KOPT-K1 (cell line): ENCODE measurements at regions not wholly inside any gene's neighbourhood (a gene's known extent, or its start where the extent isn't known, plus 50 kb on each side); places are given as distances from the start of the nearest gene placed in this dataset.

ENCODE experiments used
- H3K27ac ChIP-seq: fragments of 200-600 bp; sonication (generic); 2 replicates; pipeline ENCODE4 v1.5.1; 2016; ENCODE audit warnings: antibody characterized with exemption, mild to moderate bottlenecking, low read depth, low read length; ENCODE audit not compliant: poor library complexity, severe bottlenecking
- H3K36me3 ChIP-seq: fragments of 200-600 bp; sonication (generic); 2 replicates; pipeline ENCODE4 v1.5.1; 2017; ENCODE audit warnings: antibody characterized with exemption, mild to moderate bottlenecking, low read length, moderate library complexity; ENCODE audit not compliant: insufficient read depth
- H3K9me3 ChIP-seq: fragments of 200-600 bp; sonication (generic); 2 replicates; pipeline ENCODE4 v1.5.1; 2017; ENCODE audit warnings: antibody characterized with exemption, low read length, mild to moderate bottlenecking; ENCODE audit not compliant: insufficient read depth, poor library complexity, severe bottlenecking

DNA sequence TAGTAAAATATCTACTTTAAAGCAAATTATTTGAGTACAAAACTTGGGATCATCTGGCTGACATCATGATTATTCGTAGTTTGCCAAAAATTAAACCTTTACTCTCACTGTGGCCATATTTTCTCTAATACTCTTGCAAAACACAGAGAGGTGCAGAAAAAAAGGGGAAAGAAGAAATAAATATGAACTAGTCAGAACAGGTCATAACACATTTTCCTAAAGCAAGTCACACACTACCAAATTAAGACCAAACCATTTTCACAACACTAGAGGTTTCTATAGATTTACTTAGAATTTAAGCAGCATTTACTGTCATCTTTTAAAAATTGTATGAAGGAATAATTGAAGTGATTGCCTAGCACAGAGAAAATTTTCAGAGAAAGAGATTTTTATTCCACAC, 726.1 kb downstream of the SORCS1 start:
- Histone ChIP-seq H3K27ac (no peak overlapping the region), H3K36me3 (no peaks in the 10 kb centered on the region), H3K9me3 (no peaks in the 10 kb centered on the region)

GRCh38 chr10:106436123-106436715, 728.3 kb downstream of the SORCS1 start:
- Histone ChIP-seq H3K9me3 (no peaks in the 10 kb centered on the region), H3K36me3 (no peaks in the 10 kb centered on the region), H3K27ac (no peak overlapping the region)

DNA sequence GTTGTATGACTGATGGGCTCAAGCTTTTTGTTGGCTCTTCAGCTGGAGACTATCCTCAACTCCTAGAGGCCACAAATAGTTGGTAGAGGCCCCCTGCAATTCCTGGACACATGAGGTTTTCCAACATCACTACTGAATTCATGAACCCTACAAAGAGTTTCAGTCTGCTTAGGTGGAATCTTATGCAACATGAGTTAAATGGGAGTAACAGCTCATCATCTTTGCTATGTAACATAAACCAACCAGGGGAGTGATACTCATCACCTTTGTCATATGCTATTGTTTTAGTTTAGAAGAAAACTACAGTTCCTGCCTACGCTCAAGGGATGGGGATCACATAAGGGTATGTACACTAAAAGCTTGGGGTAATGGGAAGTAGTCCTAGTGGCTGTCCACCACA, 729.4 kb downstream of the SORCS1 start:
- no peaks in the 10 kb centered on the region for H3K36me3 ChIP-seq
- H3K27ac ChIP-seq = no peak overlapping the region
- H3K9me3 ChIP-seq = no peaks in the 10 kb centered on the region

DNA sequence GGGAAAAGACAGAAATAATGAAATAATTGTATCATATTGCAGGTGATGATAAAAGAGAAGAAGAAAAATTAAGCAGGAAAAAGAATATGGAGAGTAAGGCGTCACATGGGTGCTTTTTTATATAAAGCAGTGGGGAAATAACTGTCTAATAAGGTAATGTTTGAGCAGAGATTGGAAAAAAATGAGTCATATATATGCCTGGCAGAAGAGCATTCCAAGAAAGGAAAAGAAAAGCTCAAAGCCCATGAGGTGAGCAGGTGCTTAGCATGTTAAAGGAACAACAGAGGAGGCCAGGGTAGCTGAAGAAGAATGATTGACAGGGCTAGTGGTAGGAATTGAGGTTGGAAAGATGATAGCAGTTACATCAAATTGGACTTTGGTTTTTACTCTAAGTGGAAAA, 739.5 kb downstream of the SORCS1 start:
- no peaks in the 10 kb centered on the region for H3K9me3 ChIP-seq
- no peak overlapping the region for H3K27ac ChIP-seq

GRCh38 chr10:106424054-106424453, 740.5 kb downstream of the SORCS1 start:
- H3K27ac ChIP-seq = no peak overlapping the region
- H3K36me3 ChIP-seq = no peaks in the 10 kb centered on the region
- H3K9me3 ChIP-seq = no peaks in the 10 kb centered on the region

More for the DNA sequence above, 739.5 kb downstream of the SORCS1 start:
- no peaks in the 10 kb centered on the region for H3K36me3 ChIP-seq

GRCh38 chr10:106410331-106410730, 754.2 kb downstream of the SORCS1 start:
- no peaks in the 10 kb centered on the region for H3K9me3 ChIP-seq
- no peak overlapping the region for H3K27ac ChIP-seq
- H3K36me3 ChIP-seq = no peaks in the 10 kb centered on the region

DNA sequence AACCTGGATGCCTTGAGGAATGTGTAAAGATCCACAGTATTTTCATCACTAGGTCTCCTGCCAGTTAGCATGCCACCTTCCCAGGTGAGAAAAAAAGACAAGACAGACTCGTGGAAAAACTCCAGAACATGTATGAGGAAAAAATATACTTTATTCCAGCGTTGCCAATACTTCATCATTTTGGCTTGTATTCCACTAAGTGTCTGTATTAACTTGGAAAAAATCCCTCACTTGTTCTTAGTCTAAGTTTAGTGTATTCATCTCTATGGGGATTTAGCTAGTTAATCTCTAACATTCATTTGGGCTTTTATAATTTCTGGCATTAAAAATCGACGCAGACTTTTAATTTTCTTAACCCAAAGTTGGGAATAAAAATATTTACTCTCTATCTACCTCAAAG, 759.4 kb downstream of the SORCS1 start:
- Histone ChIP-seq H3K27ac (no peak overlapping the region), H3K36me3 (no peaks in the 10 kb centered on the region), H3K9me3 (no peaks in the 10 kb centered on the region)

GRCh38 chr10:106402458-106402857, 762.0 kb downstream of the SORCS1 start:
- Histone ChIP-seq H3K27ac (no peak overlapping the region), H3K9me3 (no peaks in the 10 kb centered on the region), H3K36me3 (no peaks in the 10 kb centered on the region)

DNA sequence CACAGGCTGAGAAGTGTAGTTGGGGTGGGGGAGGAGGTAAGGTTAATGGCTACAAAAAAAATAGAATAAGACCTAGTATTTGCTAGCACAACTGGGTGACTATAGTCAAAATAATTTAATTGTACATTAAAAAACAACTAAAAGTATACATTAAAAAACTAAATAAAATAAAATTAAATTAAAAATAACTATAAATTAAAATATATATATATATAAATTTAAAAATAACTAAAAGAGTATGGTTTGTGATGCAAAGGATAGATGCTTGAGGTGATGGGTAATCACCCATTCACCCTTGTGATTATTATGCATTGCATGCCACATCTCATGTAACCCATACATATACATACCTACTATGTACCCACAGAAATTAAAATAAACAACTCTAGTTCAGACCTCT, 762.5 kb downstream of the SORCS1 start:
- Histone ChIP-seq H3K9me3 (no peaks in the 10 kb centered on the region), H3K27ac (no peak overlapping the region), H3K36me3 (no peaks in the 10 kb centered on the region)

GRCh38 chr10:106401161-106401560, 763.3 kb downstream of the SORCS1 start:
- H3K36me3 ChIP-seq = no peaks in the 10 kb centered on the region
- no peak overlapping the region for H3K27ac ChIP-seq
- no peaks in the 10 kb centered on the region for H3K9me3 ChIP-seq

GRCh38 chr10:106399112-106399511, 765.4 kb downstream of the SORCS1 start:
- H3K27ac ChIP-seq = no peak overlapping the region
- no peaks in the 10 kb centered on the region for H3K36me3 ChIP-seq
- no peaks in the 10 kb centered on the region for H3K9me3 ChIP-seq

GRCh38 chr10:106396192-106396591, 768.3 kb downstream of the SORCS1 start:
- Histone ChIP-seq H3K27ac (no peak overlapping the region), H3K36me3 (no peaks in the 10 kb centered on the region), H3K9me3 (no peaks in the 10 kb centered on the region)

GRCh38 chr10:106395041-106395749, 769.3 kb downstream of the SORCS1 start:
- no peaks in the 10 kb centered on the region for H3K36me3 ChIP-seq
- H3K9me3 ChIP-seq = no peaks in the 10 kb centered on the region
- H3K27ac ChIP-seq = no peak overlapping the region

- Histone ChIP-seq H3K27ac (no peak overlapping the region), H3K36me3 (no peaks in the 10 kb centered on the region), H3K9me3 (no peaks in the 10 kb centered on the region)
These were observed 771.7 kb downstream of the SORCS1 start for GRCh38 chr10:106392778-106393177.

DNA sequence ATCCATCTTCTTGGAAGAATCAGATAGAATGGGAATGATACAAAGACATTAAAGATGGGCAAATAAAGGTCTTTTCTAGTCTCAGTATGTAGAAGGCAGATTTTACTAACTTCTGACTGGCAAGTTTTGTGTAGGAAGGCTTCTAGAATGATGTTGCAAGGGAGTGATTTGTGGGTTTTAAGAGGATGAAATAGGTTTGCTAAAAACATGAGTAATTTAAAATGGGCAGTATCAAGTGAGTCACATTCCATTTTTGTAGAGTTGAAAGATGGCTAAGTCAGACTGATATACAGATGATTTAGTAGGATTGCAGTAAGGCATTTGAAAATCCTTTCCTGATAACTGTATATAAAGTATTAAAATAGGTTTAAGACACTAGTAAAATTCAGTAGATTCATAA, 777.4 kb downstream of the SORCS1 start:
- Histone ChIP-seq H3K36me3 (no peaks in the 10 kb centered on the region), H3K27ac (no peak overlapping the region), H3K9me3 (no peaks in the 10 kb centered on the region)

- Histone ChIP-seq H3K27ac (no peak overlapping the region), H3K36me3 (no peaks in the 10 kb centered on the region), H3K9me3 (no peaks in the 10 kb centered on the region)
These were observed 780.0 kb downstream of the SORCS1 start for GRCh38 chr10:106384496-106384895.
